HCT116 (cell line): ENCODE measurements at regions not wholly inside any gene's neighbourhood (a gene's known extent, or its start where the extent isn't known, plus 50 kb on each side); places are given as distances from the start of the nearest gene placed in this dataset.

ENCODE experiments used
- EZH2 ChIP-seq: fragments of 200-600 bp; sonication (generic); IDR thresholded peaks from 2 replicates; pipeline ENCODE4 v1.6.1; 2017; ENCODE audit warnings: antibody characterized with exemption, mixed run types
- EZH2phosphoT487 ChIP-seq: fragments of 200-600 bp; IDR thresholded peaks from 2 replicates; pipeline ENCODE4 v1.6.1; 2018; ENCODE audit warnings: antibody characterized with exemption, borderline replicate concordance
- FOSL1 ChIP-seq: IDR thresholded peaks from 2 replicates; pipeline ENCODE4 v1.6.1; 2012; ENCODE audit warnings: low read depth
- POLR2A ChIP-seq: IDR thresholded peaks from 2 replicates; pipeline ENCODE4 v1.7.0; 2011; ENCODE audit warnings: borderline replicate concordance; ENCODE audit not compliant: insufficient read depth, insufficient read length; ENCODE audit errors: extremely low read depth
- POLR2AphosphoS5 ChIP-seq: IDR thresholded peaks from 2 replicates; pipeline ENCODE4 v1.6.1; 2011; ENCODE audit warnings: mild to moderate bottlenecking, low read depth, low read length, moderate library complexity
- RAD21 ChIP-seq: IDR thresholded peaks from 2 replicates; pipeline ENCODE4 v1.6.1; 2012; ENCODE audit warnings: low read depth, mild to moderate bottlenecking
- SIN3A ChIP-seq: IDR thresholded peaks from 2 replicates; pipeline ENCODE4 v1.6.1; 2012; ENCODE audit warnings: low read depth
- TF ChIP-seq, protein P1 (sequence below), 3 experiments: fragments of 200-600 bp in 1 of 3; sonication (generic) in 1 of 3; IDR thresholded peaks in 2 of 3; conservative IDR thresholded peaks in 1 of 3; 2 replicates each; pipeline ENCODE4 v1.5.1; 2012 to 2017; ENCODE audit warnings: low read depth in 2 of 3, low read length in 2 of 3, antibody characterized with exemption in 1 of 3, borderline replicate concordance in 1 of 3, control low read depth in 1 of 3, mild to moderate bottlenecking in 1 of 3, mixed read lengths in 1 of 3, mixed run types in 1 of 3, moderate library complexity in 1 of 3; ENCODE audit not compliant: insufficient read depth in 1 of 3
- TF ChIP-seq, protein P2 (sequence below): IDR thresholded peaks from 2 replicates; pipeline ENCODE4 v1.6.1; 2012
- TF ChIP-seq, protein P3 (sequence below): IDR thresholded peaks from 2 replicates; pipeline ENCODE4 v1.6.1; 2012; ENCODE audit warnings: low read depth

DNA sequence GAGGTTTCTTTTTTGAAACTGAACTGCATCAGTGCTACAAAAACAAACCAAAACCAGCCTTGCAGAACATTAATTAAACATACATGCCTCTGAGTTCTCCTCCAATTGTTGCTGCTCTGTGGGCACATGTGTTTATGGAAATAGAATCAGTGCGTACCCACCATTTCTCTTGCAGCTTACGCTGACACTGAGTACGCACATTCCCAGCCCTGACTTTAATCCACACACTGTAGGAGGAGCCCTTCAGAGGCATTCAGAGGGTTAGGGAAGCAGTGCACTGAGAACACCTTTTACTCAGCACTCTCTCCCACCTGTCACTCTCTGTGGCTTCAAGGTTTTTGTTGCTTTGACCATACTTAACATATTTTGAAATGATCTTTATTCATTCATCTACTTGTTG lies 250.5 kb upstream of the PWP1 start:
- TF ChIP-seq RAD21 (no peak), EZH2 (no peak), SIN3A (no peak), POLR2A (no peak), POLR2AphosphoS5 (no peak), FOSL1 (no peak), EZH2phosphoT487 (no peak)
- TF ChIP-seq, protein P1, sequence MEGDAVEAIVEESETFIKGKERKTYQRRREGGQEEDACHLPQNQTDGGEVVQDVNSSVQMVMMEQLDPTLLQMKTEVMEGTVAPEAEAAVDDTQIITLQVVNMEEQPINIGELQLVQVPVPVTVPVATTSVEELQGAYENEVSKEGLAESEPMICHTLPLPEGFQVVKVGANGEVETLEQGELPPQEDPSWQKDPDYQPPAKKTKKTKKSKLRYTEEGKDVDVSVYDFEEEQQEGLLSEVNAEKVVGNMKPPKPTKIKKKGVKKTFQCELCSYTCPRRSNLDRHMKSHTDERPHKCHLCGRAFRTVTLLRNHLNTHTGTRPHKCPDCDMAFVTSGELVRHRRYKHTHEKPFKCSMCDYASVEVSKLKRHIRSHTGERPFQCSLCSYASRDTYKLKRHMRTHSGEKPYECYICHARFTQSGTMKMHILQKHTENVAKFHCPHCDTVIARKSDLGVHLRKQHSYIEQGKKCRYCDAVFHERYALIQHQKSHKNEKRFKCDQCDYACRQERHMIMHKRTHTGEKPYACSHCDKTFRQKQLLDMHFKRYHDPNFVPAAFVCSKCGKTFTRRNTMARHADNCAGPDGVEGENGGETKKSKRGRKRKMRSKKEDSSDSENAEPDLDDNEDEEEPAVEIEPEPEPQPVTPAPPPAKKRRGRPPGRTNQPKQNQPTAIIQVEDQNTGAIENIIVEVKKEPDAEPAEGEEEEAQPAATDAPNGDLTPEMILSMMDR (IDR thresholded peaks at IDR 0.05 in 2 of 3, conservative IDR thresholded peaks at IDR 0.05 in 1 of 3; ENCODE audit: borderline replicate concordance in 1 of 3, insufficient read depth in 1 of 3, low read depth in 2 of 3, low read length in 2 of 3), result no peak
- TF ChIP-seq, protein P2, sequence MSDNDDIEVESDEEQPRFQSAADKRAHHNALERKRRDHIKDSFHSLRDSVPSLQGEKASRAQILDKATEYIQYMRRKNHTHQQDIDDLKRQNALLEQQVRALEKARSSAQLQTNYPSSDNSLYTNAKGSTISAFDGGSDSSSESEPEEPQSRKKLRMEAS, result no peak
- TF ChIP-seq, protein P3, sequence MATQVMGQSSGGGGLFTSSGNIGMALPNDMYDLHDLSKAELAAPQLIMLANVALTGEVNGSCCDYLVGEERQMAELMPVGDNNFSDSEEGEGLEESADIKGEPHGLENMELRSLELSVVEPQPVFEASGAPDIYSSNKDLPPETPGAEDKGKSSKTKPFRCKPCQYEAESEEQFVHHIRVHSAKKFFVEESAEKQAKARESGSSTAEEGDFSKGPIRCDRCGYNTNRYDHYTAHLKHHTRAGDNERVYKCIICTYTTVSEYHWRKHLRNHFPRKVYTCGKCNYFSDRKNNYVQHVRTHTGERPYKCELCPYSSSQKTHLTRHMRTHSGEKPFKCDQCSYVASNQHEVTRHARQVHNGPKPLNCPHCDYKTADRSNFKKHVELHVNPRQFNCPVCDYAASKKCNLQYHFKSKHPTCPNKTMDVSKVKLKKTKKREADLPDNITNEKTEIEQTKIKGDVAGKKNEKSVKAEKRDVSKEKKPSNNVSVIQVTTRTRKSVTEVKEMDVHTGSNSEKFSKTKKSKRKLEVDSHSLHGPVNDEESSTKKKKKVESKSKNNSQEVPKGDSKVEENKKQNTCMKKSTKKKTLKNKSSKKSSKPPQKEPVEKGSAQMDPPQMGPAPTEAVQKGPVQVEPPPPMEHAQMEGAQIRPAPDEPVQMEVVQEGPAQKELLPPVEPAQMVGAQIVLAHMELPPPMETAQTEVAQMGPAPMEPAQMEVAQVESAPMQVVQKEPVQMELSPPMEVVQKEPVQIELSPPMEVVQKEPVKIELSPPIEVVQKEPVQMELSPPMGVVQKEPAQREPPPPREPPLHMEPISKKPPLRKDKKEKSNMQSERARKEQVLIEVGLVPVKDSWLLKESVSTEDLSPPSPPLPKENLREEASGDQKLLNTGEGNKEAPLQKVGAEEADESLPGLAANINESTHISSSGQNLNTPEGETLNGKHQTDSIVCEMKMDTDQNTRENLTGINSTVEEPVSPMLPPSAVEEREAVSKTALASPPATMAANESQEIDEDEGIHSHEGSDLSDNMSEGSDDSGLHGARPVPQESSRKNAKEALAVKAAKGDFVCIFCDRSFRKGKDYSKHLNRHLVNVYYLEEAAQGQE, result no peak
